Neural progenitor cell (in vitro differentiated cells): ENCODE measurements at regions not wholly inside any gene's neighbourhood (a gene's known extent, or its start where the extent isn't known, plus 50 kb on each side); places are given as distances from the start of the nearest gene placed in this dataset.
"Not testable (repeated sequence)": the region's sequence is repeated elsewhere in the genome, so short reads cannot be mapped to it uniquely, and the experiment has no call there.

Experiments used
- EZH2 ChIP-seq: fragments of 200-600 bp; sonication (generic); IDR thresholded peaks from 2 replicates; pipeline ENCODE4 v1.6.1; 2017; ENCODE audit warnings: antibody characterized with exemption, mild to moderate bottlenecking, moderate library complexity
- TF ChIP-seq, protein P1 (sequence below): fragments of 200-600 bp; sonication (generic); IDR thresholded peaks from 2 replicates; pipeline ENCODE4 v1.5.1; 2017; ENCODE audit warnings: antibody characterized with exemption, mild to moderate bottlenecking

DNA sequence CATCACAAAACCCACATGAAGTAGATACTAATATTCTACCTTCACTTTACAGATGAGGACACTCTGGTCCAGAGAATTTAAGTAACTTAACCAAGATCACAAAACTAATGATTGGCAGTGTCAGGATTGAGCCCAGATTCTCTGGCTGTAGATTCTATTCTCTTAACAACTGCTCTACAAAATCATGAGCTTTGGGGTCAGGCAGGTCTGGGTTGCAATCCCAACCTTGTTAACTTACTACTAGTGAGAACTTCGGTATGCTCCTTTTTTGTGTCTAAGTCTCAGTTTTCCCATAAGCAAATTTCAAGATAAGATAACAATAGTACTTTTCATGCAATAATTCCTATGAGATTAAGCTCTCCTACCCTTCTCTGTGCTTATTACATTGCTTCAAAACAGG, 127.5 kb downstream of the SPDYE17 start:
- not testable (repeated sequence) for TF ChIP-seq EZH2
- TF ChIP-seq, protein P1, sequence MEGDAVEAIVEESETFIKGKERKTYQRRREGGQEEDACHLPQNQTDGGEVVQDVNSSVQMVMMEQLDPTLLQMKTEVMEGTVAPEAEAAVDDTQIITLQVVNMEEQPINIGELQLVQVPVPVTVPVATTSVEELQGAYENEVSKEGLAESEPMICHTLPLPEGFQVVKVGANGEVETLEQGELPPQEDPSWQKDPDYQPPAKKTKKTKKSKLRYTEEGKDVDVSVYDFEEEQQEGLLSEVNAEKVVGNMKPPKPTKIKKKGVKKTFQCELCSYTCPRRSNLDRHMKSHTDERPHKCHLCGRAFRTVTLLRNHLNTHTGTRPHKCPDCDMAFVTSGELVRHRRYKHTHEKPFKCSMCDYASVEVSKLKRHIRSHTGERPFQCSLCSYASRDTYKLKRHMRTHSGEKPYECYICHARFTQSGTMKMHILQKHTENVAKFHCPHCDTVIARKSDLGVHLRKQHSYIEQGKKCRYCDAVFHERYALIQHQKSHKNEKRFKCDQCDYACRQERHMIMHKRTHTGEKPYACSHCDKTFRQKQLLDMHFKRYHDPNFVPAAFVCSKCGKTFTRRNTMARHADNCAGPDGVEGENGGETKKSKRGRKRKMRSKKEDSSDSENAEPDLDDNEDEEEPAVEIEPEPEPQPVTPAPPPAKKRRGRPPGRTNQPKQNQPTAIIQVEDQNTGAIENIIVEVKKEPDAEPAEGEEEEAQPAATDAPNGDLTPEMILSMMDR, result not testable (repeated sequence)
